Keratinocyte (primary cell): ENCODE measurements at regions not wholly inside any gene's neighbourhood (a gene's known extent, or its start where the extent isn't known, plus 50 kb on each side); places are given as distances from the start of the nearest gene placed in this dataset.

Source experiments
- DNase-seq: peaks from one replicate; pipeline ENCODE4 v3.0.0-alpha.2; 2011; ENCODE audit warnings: low read depth, missing footprints, low spot score
- FAIRE-seq: peaks from 2 replicates; lab custom pipeline; 2011; peaks lifted over from hg19 to GRCh38; lab: Jason Lieb, UNC
- H2AFZ ChIP-seq: 2 replicates; pipeline ENCODE4 v1.6.0; 2012; ENCODE audit warnings: low read length, control low read depth, inconsistent platforms; ENCODE audit not compliant: control insufficient read depth
- H3K27ac ChIP-seq: 2 replicates; pipeline ENCODE4 v1.5.1; 2011; ENCODE audit warnings: low read length; ENCODE audit not compliant: control insufficient read depth, insufficient read depth
- H3K27me3 ChIP-seq: 3 replicates; pipeline ENCODE4 v1.6.0; 2011; ENCODE audit warnings: low read length; ENCODE audit not compliant: control insufficient read depth, insufficient read depth; ENCODE audit errors: extremely low read depth
- H3K36me3 ChIP-seq, 2 experiments: 2 replicates in 1 of 2; 3 replicates in 1 of 2; pipeline ENCODE4 v1.5.1; 2011; ENCODE audit warnings: low read length in 2 of 2, mild to moderate bottlenecking in 1 of 2; ENCODE audit not compliant: control insufficient read depth in 2 of 2, insufficient read depth in 2 of 2; ENCODE audit errors: extremely low read depth in 1 of 2
- H3K4me1 ChIP-seq: 3 replicates; pipeline ENCODE4 v1.5.1; 2011; ENCODE audit warnings: low read length; ENCODE audit not compliant: control insufficient read depth, insufficient read depth; ENCODE audit errors: extremely low read depth
- H3K4me2 ChIP-seq: 3 replicates; pipeline ENCODE4 v1.6.0; 2011; ENCODE audit warnings: low read depth, low read length; ENCODE audit not compliant: control insufficient read depth, insufficient read depth; ENCODE audit errors: extremely low read depth
- H3K4me3 ChIP-seq, 3 experiments: fragments of 200-600 bp in 1 of 3; sonication (generic) in 1 of 3; 2 replicates in 2 of 3; 3 replicates in 1 of 3; pipeline ENCODE4 v1.5.1; 2011 to 2016; ENCODE audit warnings: low read length in 3 of 3, mild to moderate bottlenecking in 3 of 3, control low read depth in 2 of 3, inconsistent platforms in 1 of 3, low read depth in 1 of 3, mixed read lengths in 1 of 3, mixed run types in 1 of 3, moderate library complexity in 1 of 3; ENCODE audit not compliant: control insufficient read depth in 2 of 3, insufficient read depth in 2 of 3; ENCODE audit errors: extremely low read depth in 1 of 3
- H3K79me2 ChIP-seq: 2 replicates; pipeline ENCODE4 v1.6.0; 2012; ENCODE audit warnings: low read length; ENCODE audit not compliant: control insufficient read depth, insufficient read depth
- H3K9ac ChIP-seq: 3 replicates; pipeline ENCODE4 v1.6.0; 2011; ENCODE audit warnings: low read length; ENCODE audit not compliant: control insufficient read depth, insufficient read depth; ENCODE audit errors: extremely low read depth
- H3K9me1 ChIP-seq: 3 replicates; pipeline ENCODE4 v1.6.0; 2011; ENCODE audit warnings: low read length; ENCODE audit not compliant: control insufficient read depth, insufficient read depth; ENCODE audit errors: extremely low read depth
- H3K9me3 ChIP-seq: 2 replicates; pipeline ENCODE4 v1.5.1; 2012; ENCODE audit warnings: low read depth, low read length; ENCODE audit not compliant: control insufficient read depth
- H4K20me1 ChIP-seq: 3 replicates; pipeline ENCODE4 v1.6.0; 2011; ENCODE audit warnings: low read length; ENCODE audit not compliant: control insufficient read depth, insufficient read depth; ENCODE audit errors: extremely low read depth
- CTCF ChIP-seq, 3 experiments: IDR thresholded peaks in 1 of 3; conservative IDR thresholded peaks in 1 of 3; optimal IDR thresholded peaks in 1 of 3; 2 replicates in 2 of 3; 3 replicates in 1 of 3; pipeline versions ENCODE3 to v1.5.1; 2011; ENCODE audit warnings: low read length in 3 of 3, mild to moderate bottlenecking in 3 of 3, moderate library complexity in 2 of 3, control low read depth in 1 of 3, inconsistent platforms in 1 of 3; ENCODE audit not compliant: insufficient read depth in 2 of 3; ENCODE audit errors: extremely low read depth in 1 of 3
- EZH2 ChIP-seq: IDR thresholded peaks from one replicate; pipeline ENCODE4 v1.6.1; 2012; ENCODE audit warnings: inconsistent platforms, mild to moderate bottlenecking, low read length, moderate library complexity
- dilution Hi-C: fragments of 300-500 bp; cut with MboI; formaldehyde crosslinking; loops from one replicate; pipeline ENCODE4 v1.7.0; 2020; ENCODE audit warnings: low sequenced_read_pairs; ENCODE audit not compliant: extremely low pct_ligation_motif_present

- Histone ChIP-seq H3K4me2 (no peak overlapping the region), H3K4me1 (no peaks in the 10 kb centered on the region), H3K9me3 (no peaks in the 10 kb centered on the region), H3K4me3 (no peak overlapping the region), H3K27me3 (no peaks in the 10 kb centered on the region), H3K79me2 (no peaks in the 10 kb centered on the region), H3K36me3 (no peaks in the 10 kb centered on the region), H3K9ac (no peak overlapping the region), H2AFZ (no peak overlapping the region), H3K27ac (no peak overlapping the region), H3K9me1 (no peaks in the 10 kb centered on the region), H4K20me1 (no peaks in the 10 kb centered on the region)
- dilution Hi-C loops = no loop called here
- FAIRE-seq = no peak
- TF ChIP-seq CTCF (optimal IDR thresholded peaks at IDR 0.05 in 1 of 3, IDR thresholded peaks at IDR 0.05 in 1 of 3, conservative IDR thresholded peaks at IDR 0.05 in 1 of 3; ENCODE audit: extremely low read depth in 1 of 3, insufficient read depth in 2 of 3, low read length in 3 of 3) (no peak), EZH2 (no peak)
- DNase-seq = no peak
Observed at GRCh38 chr2:57855212-57855611, 191.4 kb upstream of the VRK2 start.

DNA sequence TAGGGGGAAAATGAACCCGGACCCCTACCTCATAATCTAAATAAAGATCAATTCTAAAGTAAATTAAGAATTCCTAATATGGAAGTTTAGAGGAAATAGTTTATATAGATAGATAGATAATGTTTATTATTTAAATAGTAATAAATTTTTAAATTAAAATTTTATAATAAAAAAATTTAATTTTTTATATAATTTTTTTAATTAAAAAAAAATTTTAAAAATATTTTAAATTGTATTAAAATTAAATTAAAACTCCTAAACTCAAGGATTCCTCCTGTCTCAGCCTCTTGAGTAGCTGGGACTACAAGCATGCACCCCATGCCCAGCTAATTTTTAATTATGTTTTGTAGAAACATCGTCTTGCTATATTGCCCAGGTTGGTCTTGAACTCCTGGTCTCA is 186.9 kb upstream of the VRK2 start:
- Histone ChIP-seq H3K4me1 (no peaks in the 10 kb centered on the region), H3K9me3 (no peaks in the 10 kb centered on the region), H3K9ac (no peak overlapping the region), H3K27ac (no peak overlapping the region), H4K20me1 (no peaks in the 10 kb centered on the region), H3K79me2 (no peaks in the 10 kb centered on the region), H3K27me3 (no peaks in the 10 kb centered on the region), H3K9me1 (no peaks in the 10 kb centered on the region), H2AFZ (no peak overlapping the region), H3K4me3 (no peak overlapping the region), H3K4me2 (no peak overlapping the region), H3K36me3 (no peaks in the 10 kb centered on the region)
- DNase-seq (no peak), FAIRE-seq (no peak)
- TF ChIP-seq EZH2 = no peak
- TF ChIP-seq CTCF (optimal IDR thresholded peaks at IDR 0.05 in 1 of 3, IDR thresholded peaks at IDR 0.05 in 1 of 3, conservative IDR thresholded peaks at IDR 0.05 in 1 of 3; ENCODE audit: extremely low read depth in 1 of 3, insufficient read depth in 2 of 3, low read length in 3 of 3) = no peak
- dilution Hi-C loops = no loop called here
